GM12874 (cell line): ENCODE measurements at regions not wholly inside any gene's neighbourhood (a gene's known extent, or its start where the extent isn't known, plus 50 kb on each side); places are given as distances from the start of the nearest gene placed in this dataset.

ENCODE experiments used
- TF ChIP-seq, protein P1 (sequence below): IDR thresholded peaks from 2 replicates; pipeline ENCODE4 v1.5.1; 2011; ENCODE audit warnings: low read depth, mild to moderate bottlenecking, control low read depth, low read length, moderate library complexity; ENCODE audit not compliant: insufficient read depth

DNA sequence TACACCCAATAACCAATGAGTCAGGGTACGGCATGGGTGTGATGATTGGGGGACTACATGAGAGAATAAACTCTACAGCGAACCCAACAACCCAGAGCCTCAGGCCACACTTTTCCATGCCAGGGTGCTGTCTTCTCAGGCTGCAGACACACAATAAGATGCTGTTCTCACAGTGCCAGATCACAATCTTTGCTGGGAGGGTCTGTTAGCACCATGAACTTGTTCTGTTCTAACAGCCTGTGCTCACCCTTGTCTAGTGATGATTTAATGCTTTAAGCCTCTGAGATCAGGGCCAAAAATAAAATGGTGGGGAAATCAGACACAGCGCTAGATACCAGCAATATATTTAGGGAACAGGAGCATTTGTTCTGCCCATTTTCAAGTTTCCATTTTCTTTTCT, 621.9 kb upstream of the TBX3 start:
- TF ChIP-seq, protein P1, sequence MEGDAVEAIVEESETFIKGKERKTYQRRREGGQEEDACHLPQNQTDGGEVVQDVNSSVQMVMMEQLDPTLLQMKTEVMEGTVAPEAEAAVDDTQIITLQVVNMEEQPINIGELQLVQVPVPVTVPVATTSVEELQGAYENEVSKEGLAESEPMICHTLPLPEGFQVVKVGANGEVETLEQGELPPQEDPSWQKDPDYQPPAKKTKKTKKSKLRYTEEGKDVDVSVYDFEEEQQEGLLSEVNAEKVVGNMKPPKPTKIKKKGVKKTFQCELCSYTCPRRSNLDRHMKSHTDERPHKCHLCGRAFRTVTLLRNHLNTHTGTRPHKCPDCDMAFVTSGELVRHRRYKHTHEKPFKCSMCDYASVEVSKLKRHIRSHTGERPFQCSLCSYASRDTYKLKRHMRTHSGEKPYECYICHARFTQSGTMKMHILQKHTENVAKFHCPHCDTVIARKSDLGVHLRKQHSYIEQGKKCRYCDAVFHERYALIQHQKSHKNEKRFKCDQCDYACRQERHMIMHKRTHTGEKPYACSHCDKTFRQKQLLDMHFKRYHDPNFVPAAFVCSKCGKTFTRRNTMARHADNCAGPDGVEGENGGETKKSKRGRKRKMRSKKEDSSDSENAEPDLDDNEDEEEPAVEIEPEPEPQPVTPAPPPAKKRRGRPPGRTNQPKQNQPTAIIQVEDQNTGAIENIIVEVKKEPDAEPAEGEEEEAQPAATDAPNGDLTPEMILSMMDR, result no peak

DNA sequence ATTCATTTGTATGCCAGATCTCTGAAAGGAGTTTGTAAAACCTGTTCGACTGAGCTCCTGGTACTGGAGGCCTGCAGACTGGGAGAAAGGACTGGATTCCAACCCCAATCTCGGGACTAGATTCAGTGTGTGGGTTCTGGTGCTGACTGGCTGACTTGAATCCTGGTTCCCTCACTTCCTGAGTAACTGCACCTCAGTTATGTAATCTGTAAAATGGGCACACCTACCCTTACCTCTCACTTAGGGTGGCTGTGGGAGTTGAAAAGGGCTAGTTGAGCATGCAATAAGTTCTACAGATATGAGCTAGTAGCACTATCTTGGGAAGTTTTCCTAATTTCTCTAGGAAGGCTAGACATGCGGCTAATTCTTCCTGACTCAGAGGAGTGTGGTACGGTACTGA, 621.3 kb upstream of the TBX3 start:
- TF ChIP-seq, protein P1, result no peak

DNA sequence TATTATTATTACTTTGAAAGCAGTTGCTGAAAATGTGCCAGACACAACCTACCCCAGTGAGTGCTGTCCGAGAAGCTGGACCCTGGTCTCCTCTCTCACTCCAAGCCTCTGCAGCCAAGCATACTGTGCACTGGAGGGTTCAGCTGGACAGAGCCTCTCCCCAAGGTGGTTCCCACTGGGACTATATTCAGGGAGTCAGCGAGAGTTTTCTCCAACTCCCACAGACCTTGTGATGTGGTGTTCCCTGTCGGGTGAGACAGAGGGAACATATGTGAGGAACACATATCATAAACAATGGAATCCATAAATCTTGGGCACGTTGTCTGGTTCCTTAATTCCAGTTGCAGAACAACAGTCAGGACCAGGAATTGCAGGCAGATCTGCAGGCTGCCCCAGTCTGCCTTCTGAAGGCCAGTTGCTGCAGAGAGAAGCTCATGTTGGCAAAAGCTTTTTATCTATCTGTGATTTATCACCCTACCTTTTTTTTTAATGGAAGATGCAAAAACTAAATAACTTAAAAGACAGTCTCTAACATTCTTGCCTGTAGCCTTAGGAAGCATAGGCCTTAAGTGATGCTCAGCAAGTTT, 619.8 kb upstream of the TBX3 start:
- TF ChIP-seq, protein P1, result no peak

DNA sequence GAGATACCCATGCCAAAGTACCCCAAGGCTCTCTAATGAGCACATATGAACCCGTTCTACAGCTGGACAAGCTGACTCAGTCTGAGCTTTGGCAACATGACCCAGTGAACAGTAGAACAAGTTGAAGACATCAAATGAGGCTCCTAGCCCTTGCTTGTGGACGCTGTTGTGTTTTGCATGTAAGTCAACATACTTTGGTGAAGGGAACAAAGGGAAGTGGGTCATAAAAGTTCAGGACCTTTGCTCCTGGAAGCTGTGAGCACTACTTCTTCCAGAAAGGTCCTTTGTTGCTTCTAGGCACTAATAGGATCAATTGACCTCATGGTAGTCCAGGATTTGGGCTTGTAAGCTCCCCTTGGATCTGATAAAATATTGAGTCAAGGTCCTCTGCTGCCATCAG, 613.5 kb upstream of the TBX3 start:
- TF ChIP-seq, protein P1, result no peak

DNA sequence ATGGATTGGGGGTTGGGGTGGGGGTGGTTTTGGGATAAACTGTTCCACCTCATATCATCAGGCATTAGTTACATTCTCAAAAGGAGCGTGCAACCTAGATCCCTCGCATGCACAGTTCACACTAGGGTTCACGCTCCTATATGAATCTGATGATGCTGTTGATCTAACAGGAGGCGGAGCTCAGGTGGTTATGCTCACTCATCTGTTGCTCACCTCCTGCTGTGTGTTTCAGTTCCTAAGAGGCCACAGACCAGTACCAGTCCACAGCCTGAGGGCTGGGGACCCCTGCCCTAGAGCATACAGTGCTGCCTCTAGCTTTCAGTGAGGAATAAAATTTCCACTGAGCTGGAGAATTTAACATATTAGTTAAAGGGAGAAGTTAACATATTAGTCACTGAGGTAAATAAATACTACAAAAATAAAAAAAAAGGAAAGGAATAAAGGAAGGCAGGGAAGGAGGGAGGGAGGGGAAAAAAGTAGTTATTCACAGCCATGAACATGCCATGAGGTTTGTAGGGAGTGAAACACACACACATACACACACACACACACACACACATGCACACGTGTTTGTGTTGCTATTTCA, 612.7 kb upstream of the TBX3 start:
- TF ChIP-seq, protein P1, result no peak

DNA sequence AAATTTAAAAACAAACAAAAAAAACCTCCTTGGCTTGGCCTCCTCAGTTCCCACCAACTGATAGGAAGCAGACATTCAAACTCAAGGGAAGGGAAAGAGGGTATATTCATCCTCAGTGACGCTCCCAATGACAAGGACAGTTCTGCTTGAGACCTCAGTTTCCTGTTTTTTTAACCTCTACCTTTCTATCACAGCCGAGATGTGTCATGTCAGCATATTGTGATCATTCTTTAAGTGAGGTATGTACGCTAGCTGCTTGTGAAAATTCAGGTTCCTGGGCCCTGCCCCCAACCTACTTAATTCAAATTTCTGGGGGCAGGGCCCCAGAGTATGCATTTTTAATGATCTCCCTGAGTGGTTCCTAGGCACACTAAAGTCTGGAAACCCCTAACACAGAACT, 611.9 kb upstream of the TBX3 start:
- TF ChIP-seq, protein P1, result no peak

DNA sequence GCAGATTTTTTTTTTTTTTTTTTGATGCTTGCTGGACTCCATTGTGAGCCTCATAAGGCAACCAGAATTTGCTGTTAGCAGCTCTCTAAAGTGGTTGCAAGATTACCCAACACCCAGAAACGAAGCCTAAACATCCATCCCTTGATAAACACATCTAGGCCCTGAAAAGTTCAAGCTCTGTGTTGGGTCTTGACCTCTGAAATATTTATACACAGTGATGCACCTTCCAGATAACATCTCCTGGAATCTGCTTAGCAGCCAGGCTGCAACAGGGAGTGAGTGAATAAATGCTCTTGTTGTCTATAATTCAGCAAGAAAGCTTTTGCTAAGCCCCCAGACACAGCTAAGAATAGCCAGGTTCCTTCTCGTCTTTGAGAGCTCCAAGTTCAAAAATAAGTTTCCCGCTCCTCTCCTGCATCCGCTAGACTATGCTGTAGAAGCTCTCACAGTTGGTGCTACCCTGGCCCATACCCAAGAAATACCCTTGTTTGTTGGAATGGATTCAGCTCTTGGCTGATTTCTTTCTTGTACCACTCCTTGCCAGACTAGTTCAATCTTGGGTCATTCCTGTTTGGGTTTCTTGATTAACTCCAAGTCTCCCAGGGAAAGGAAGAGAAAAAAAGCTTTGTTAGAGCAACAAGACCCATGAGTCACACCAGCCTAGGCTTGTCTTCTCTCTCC, 610.6 kb upstream of the TBX3 start:
- TF ChIP-seq, protein P1, result no peak
